Lower leg skin (tissue), 4 donors: ENCODE measurements at regions not wholly inside any gene's neighbourhood (a gene's known extent, or its start where the extent isn't known, plus 50 kb on each side); places are given as distances from the start of the nearest gene placed in this dataset.

Source experiments
- DNase-seq, 2 donors: peaks; one replicate each; pipeline ENCODE4 v3.0.0-alpha.2; 2019; ENCODE audit warnings: low spot score in 2 of 2
- H3K4me3 ChIP-seq: fragments of 200-600 bp; sonication (generic); 2 replicates; pipeline ENCODE4 v1.5.1; 2017; ENCODE audit warnings: mild to moderate bottlenecking, low read depth; ENCODE audit not compliant: poor library complexity, severe bottlenecking
- CTCF ChIP-seq, 3 donors: fragments of 450-650 bp; IDR thresholded peaks; one replicate each; pipeline ENCODE4 v1.5.1; 2016; ENCODE audit warnings: antibody characterized with exemption in 3 of 3, mild to moderate bottlenecking in 3 of 3, moderate library complexity in 2 of 3
- POLR2A ChIP-seq, 2 donors: fragments of 450-650 bp; IDR thresholded peaks; one replicate each; pipeline ENCODE4 v1.6.1; 2016 to 2017; ENCODE audit warnings: antibody characterized with exemption in 2 of 2, mild to moderate bottlenecking in 1 of 2, moderate library complexity in 1 of 2
- WGBS, 2 donors: methylation state at CpG; one replicate each; pipeline ENCODE4 v1.1.5; 2018; 5-methylcytosine and 5-hydroxymethylcytosine counted together
- intact Hi-C: fragments of 100-400 bp; cut with DNase I; formaldehyde crosslinking; loops from one replicate; pipeline ENCODE4 v1.15.0; 2023; ENCODE audit warnings: low total_unique reads

DNA sequence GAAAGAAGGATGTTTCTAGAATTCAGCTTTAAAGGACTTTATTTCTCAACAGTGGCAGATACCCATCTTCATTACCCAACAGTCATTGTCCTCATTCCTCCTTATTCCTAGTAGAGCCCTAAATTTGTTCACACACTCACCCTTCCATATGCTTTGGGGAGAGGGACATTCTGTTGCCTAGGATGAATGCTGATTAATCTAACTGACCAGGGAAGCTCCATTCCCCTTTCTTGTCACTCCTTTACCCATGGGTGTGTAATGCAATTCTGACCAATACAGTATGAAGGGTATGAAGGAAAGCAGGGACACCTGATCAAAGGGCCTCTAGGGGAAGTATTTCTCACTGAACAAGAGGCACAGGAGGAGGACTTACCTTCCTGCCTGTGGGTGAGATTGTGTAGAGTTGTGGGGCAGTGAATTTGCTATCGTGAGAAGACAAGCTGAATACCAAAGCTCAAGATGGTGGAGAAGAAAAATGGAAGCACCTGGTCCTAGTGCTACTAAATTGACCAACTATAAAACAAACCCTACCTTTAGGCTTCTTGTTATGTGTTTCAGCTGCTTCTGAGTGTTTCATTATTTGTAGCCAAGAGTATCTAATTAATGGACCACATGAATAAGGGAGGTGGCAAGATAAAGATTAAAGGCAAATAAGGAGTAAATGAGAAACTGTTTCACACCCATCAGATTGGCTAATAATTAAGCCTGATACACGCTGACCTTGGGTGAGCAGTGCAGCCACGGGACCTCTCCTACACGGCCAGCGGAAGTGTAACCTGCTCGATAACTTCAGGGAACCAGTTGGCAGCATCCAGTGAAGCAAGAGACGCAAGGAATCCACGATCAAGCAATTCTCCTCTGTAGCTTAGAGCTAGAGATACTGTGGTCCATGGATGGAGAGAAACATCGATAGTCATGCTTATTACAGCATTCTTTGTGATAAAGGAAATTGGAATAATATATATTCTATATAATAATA is 202.3 kb downstream of the MYCN start:
- intact Hi-C loops: no loop called here
- no peak overlapping the region for H3K4me3 ChIP-seq
- DNase-seq: peak in 1 of 2 donors; percentile 25
- WGBS, 2 donors: 91 to 92% methylated on average over 9 of the region's 9 CpGs
- TF ChIP-seq CTCF (IDR thresholded peaks at IDR 0.05) (no peak), POLR2A (IDR thresholded peaks at IDR 0.05) (no peak)

DNA sequence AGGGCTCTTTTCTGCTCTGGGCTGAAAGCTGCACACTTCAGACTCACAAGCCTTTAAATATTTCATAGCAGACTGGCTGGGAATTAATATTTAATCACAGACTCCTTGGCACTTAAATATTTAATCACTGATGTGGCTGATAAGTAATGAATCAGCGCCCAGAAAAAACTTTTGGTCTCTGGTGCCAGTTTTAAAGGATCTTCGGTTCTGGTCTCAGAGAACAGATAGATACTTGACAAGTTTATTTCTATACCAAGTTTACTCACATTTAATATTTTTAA is 201.2 kb downstream of the MYCN start:
- 52 to 59% methylated on average over 2 of the region's 2 CpGs for WGBS, 2 donors
- H3K4me3 ChIP-seq: no peak overlapping the region
- DNase-seq: no peak
- intact Hi-C loops: no loop called here
- TF ChIP-seq POLR2A (IDR thresholded peaks at IDR 0.05): no peak
- TF ChIP-seq CTCF (IDR thresholded peaks at IDR 0.05): no peak

DNA sequence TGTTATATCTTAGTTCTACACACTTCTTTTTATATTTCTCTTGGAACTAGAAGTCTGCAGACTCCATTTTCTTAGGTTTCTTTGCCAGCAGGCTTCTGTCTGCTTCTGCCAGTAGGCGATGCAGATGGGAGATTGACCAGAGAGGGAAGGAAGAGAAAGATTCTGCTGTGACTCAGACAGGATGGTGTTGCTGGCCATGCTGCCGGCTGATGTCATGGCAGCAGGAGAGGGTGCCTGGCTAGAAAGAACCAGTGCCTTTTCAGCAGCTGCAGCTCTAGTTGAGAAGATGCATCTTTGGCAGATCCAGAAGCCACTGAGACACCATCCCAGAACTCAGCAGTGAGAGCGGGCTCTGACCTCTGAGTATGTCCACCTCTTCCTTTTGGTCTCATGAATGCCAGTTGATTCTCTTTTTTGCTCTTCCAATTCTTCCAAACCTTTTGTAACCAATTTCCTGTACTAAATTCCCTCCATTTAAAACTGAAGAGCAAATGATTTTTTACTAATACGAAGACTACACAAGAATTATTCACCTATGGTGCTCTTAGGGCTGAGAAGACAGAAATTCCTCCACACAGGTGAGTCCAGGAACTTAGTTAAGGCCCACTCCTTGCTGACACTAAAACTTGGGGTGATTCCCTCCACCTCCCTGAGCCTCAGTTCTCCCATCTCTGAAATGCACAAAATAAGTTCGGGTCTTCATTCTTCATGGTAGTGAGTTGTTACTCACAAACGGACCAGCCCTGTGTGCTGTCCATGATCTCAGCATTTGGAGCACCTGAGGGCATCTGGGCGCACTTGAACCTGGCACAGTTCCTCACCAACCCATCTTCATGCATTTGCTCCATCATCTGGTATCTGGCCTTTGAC is 200.7 kb downstream of the MYCN start:
- no peak for TF ChIP-seq CTCF (IDR thresholded peaks at IDR 0.05)
- no peak for TF ChIP-seq POLR2A (IDR thresholded peaks at IDR 0.05)
- DNase-seq: no peak
- intact Hi-C loops: no loop called here
- 61 to 63% methylated on average over 7 of the region's 7 CpGs for WGBS, 2 donors
- H3K4me3 ChIP-seq: no peak overlapping the region

DNA sequence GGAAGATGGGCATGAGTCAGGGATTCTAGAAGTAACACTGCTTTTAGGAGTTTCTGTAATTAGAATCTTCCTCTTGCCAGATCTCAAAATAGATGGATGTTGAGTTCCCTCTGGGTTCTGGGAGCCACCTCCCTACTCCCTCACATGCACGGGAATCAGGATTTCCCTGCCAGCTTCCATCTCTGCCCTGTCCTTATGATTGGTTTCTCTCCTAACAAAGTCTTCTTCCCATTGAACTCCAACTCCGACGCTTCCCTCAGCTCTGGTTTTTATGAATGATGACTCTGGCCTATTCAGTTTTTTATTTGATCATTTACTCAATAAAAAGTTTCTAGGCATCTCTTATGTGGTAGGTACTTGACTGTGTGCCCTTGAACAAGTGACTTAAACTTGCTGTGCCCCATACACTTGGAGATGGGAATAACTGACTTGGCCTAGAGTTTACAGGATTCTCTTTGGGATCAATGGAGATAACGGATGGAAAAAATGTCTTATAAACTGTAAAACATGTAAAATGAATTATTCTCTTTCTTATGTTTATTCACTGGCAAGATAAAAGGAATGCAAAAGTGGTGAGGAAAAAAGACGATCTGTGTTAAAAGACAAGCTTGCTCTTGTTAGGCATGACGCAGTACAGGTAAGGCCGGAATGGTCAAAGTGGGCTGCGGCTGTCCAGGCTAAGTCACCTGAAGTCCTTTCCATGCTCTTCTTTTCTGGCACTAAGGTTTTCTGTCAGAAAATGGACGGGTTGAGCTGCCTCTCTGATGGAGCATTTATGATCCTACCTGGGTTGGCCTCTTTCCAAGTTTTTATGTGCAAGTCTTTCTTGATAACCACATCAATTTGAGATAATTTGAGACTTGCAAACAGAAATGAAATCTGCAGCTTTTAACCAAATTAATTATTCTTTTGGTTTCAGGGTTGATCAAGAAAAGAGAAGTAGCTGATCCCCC is 199.6 kb downstream of the MYCN start:
- 59 to 65% methylated on average over 9 of the region's 9 CpGs for WGBS, 2 donors
- intact Hi-C loops: no loop called here

More for the DNA sequence above, 199.6 kb downstream of the MYCN start:
- no peak for DNase-seq
- no peak overlapping the region for H3K4me3 ChIP-seq
- TF ChIP-seq POLR2A (IDR thresholded peaks at IDR 0.05) (no peak), CTCF (IDR thresholded peaks at IDR 0.05) (no peak)
